Psoas muscle (tissue), 7 donors: ENCODE measurements at regions not wholly inside any gene's neighbourhood (a gene's known extent, or its start where the extent isn't known, plus 50 kb on each side); places are given as distances from the start of the nearest gene placed in this dataset.
"Not testable (repeated sequence)": the region's sequence is repeated elsewhere in the genome, so short reads cannot be mapped to it uniquely, and the experiment has no call there.

Source experiments
- ATAC-seq, 4 donors: fragments of 200-7000 bp; cut with Tn5 transposase; one replicate each; pipeline ENCODE4 v1.9.1; 2020; ENCODE audit warnings: moderate library complexity in 3 of 4, mild to moderate bottlenecking in 2 of 4
- DNase-seq, 2 donors: peaks; one replicate each; pipeline ENCODE4 v3.0.0-alpha.2; 2020
- H3K27ac ChIP-seq: fragments of 200-600 bp; one replicate; pipeline ENCODE4 v1.8.0; 2022
- H3K27me3 ChIP-seq, 3 donors: fragments of 200-600 bp in 1 of 3; one replicate each; pipeline versions ENCODE4 v1.6.1 to v1.8.0; 2013 to 2022; ENCODE audit warnings: low read length in 2 of 3, mild to moderate bottlenecking in 2 of 3, moderate library complexity in 1 of 3; ENCODE audit not compliant: insufficient read depth in 3 of 3
- H3K36me3 ChIP-seq, 2 donors: fragments of 200-600 bp in 1 of 2; one replicate each; pipeline versions ENCODE4 v1.6.1 to v1.8.0; 2013 to 2022; ENCODE audit warnings: low read depth in 1 of 2, mild to moderate bottlenecking in 1 of 2, moderate library complexity in 1 of 2; ENCODE audit not compliant: insufficient read depth in 1 of 2
- H3K4me1 ChIP-seq: fragments of 200-600 bp; one replicate; pipeline ENCODE4 v1.8.0; 2022
- H3K4me3 ChIP-seq: fragments of 200-600 bp; one replicate; pipeline ENCODE4 v1.8.0; 2022; ENCODE audit warnings: mild to moderate bottlenecking
- H3K9me3 ChIP-seq: fragments of 200-600 bp; one replicate; pipeline ENCODE4 v1.8.0; 2022
- CTCF ChIP-seq: fragments of 200-600 bp; IDR thresholded peaks from one replicate; pipeline ENCODE4 v1.8.0; 2022; ENCODE audit warnings: antibody characterized with exemption
- WGBS, 3 donors: extraction: QIAGEN DNeasy Blood & Tissue Kit; methylation state at CpG; one replicate each; pipeline versions ENCODE4 v1.1.6 to v1.1.7; 2013; 5-methylcytosine and 5-hydroxymethylcytosine counted together
- intact Hi-C, 2 donors: fragments of 100-400 bp; cut with DNase I; formaldehyde crosslinking; loops; one replicate each; pipeline versions ENCODE4 v1.11.0 to v1.14.2; 2022
- donor health status: healthy with polysubstance abuse.
- donor health status: DM: no; HTN: no; CAD: no; lungs with moderate emphysema.
- donor health status: Bipolar disorder and iron deficiency.
- donor health status: healthy.
- donor health status: DM: yes; HTN: yes; CAD: no.
- donor health status: DM: no; HTN: no; CAD: no.
- donor health status: DM: yes; HTN: yes; CAD: no.

GRCh38 chr4:188976644-188977115 is 837.4 kb downstream of the TRIML1 start:
- Histone ChIP-seq H3K27ac (no peak overlapping the region), H3K4me3 (no peak overlapping the region), H3K36me3 (no peaks in the 10 kb centered on the region), H3K27me3 (no peaks in the 10 kb centered on the region), H3K4me1 (no peaks in the 10 kb centered on the region), H3K9me3 (no peaks in the 10 kb centered on the region)
- DNase-seq (no peak), ATAC-seq (no peak)
- intact Hi-C loops: no loop called here
- no peak for TF ChIP-seq CTCF
- WGBS, 3 donors: 0 to 4% (median 3%) methylated on average over 2 of the region's 2 CpGs

GRCh38 chr4:188977232-188977631 is 838.0 kb downstream of the TRIML1 start:
- H3K9me3 ChIP-seq, H3K27me3 ChIP-seq, H3K4me1 ChIP-seq, H3K36me3 ChIP-seq, H3K27ac ChIP-seq, ATAC-seq, DNase-seq, H3K4me3 ChIP-seq, intact Hi-C loops: not testable (repeated sequence)
- 73 to 80% (median 78%) methylated on average over 6 of the region's 6 CpGs for WGBS, 3 donors

- no peak for TF ChIP-seq CTCF
- intact Hi-C loops: no loop called here
- Histone ChIP-seq H3K27ac (no peak overlapping the region), H3K27me3 (no peaks in the 10 kb centered on the region), H3K9me3 (no peaks in the 10 kb centered on the region), H3K4me1 (no peaks in the 10 kb centered on the region), H3K4me3 (no peak overlapping the region), H3K36me3 (no peaks in the 10 kb centered on the region)
- DNase-seq (no peak), ATAC-seq (no peak)
- WGBS, 3 donors: 90 to 95% (median 93%) methylated on average over 1 of the region's 1 CpG
These were observed 845.3 kb downstream of the TRIML1 start for GRCh38 chr4:188984518-188984917.

- TF ChIP-seq CTCF: no peak
- Histone ChIP-seq H3K36me3 (no peaks in the 10 kb centered on the region), H3K4me3 (no peak overlapping the region), H3K9me3 (no peaks in the 10 kb centered on the region), H3K4me1 (no peaks in the 10 kb centered on the region), H3K27ac (no peak overlapping the region), H3K27me3 (no peaks in the 10 kb centered on the region)
- WGBS, 3 donors: 44 to 56% (median 51%) methylated on average over 2 of the region's 2 CpGs
- ATAC-seq: no peak
- DNase-seq: no peak
- intact Hi-C loops: no loop called here
These were observed 847.0 kb downstream of the TRIML1 start for GRCh38 chr4:188986271-188986689.

- WGBS, 3 donors: 92 to 100% (median 94%) methylated on average over 1 of the region's 1 CpG
- no peak overlapping the region for H3K27ac ChIP-seq
- H3K36me3 ChIP-seq: no peaks in the 10 kb centered on the region
- ATAC-seq (no peak), DNase-seq (no peak)
- no peak for TF ChIP-seq CTCF
- H3K9me3 ChIP-seq: no peaks in the 10 kb centered on the region
- H3K4me1 ChIP-seq: no peaks in the 10 kb centered on the region
- intact Hi-C loops: no loop called here
- H3K27me3 ChIP-seq: no peaks in the 10 kb centered on the region
- no peak overlapping the region for H3K4me3 ChIP-seq
These were observed 847.8 kb downstream of the TRIML1 start for GRCh38 chr4:188987011-188987410.
